IMR-90 (cell line): ENCODE measurements at regions not wholly inside any gene's neighbourhood (a gene's known extent, or its start where the extent isn't known, plus 50 kb on each side); places are given as distances from the start of the nearest gene placed in this dataset.
A peak's percentile ranks its signal among the peaks of the same experiment; 100 is the strongest.

Experiments used
- ATAC-seq: fragments of 200-7000 bp; cut with Tn5 transposase; 2 replicates; pipeline ENCODE4 v1.9.1; 2020; ENCODE audit warnings: low read depth, mild to moderate bottlenecking, moderate library complexity
- BruUV-seq: library from RNA; stranded (reverse); fragments of 400-500 nt; replicated peaks from 2 replicates; lab custom pipeline; 2021; lab: Mats Ljungman, UMichigan
- CTCF ChIA-PET: fragments of 300-600 bp; formaldehyde crosslinking; extraction: SDS; loops from one replicate; lab custom pipeline; 2021; ENCODE audit warnings: antibody characterized with exemption; lab: Yijun Ruan, JAX
- POLR2A ChIA-PET: fragments of 300-600 bp; sonication (Branson Sonifier 250); formaldehyde crosslinking; loops from one replicate; lab custom pipeline; 2022; ENCODE audit warnings: antibody characterized with exemption; ENCODE audit not compliant: unreplicated experiment; lab: Charles Lee
- DNase-seq: peaks from one replicate; pipeline ENCODE4 v3.0.0; 2013
- H2AFZ ChIP-seq: replicated peaks from 2 replicates; pipeline ENCODE3; 2013; ENCODE audit warnings: low read length, mild to moderate bottlenecking; ENCODE audit not compliant: poor library complexity
- H2AK5ac ChIP-seq: 2 replicates; pipeline ENCODE4 v1.6.1; 2013; ENCODE audit warnings: low read depth, low read length, inconsistent platforms
- H2AK9ac ChIP-seq: replicated peaks from 2 replicates; pipeline ENCODE3; 2013; ENCODE audit warnings: mild to moderate bottlenecking, low read depth, low read length, moderate library complexity; ENCODE audit not compliant: poor library complexity
- H2BK120ac ChIP-seq: 2 replicates; pipeline ENCODE4 v1.6.1; 2013; ENCODE audit warnings: low read depth, low read length, inconsistent platforms
- H2BK15ac ChIP-seq: 3 replicates; pipeline ENCODE4 v1.6.1; 2013; ENCODE audit warnings: low read depth, low read length, inconsistent platforms
- H2BK20ac ChIP-seq: 2 replicates; pipeline ENCODE4 v1.6.1; 2013; ENCODE audit warnings: low read depth, mild to moderate bottlenecking, inconsistent platforms, low read length, moderate library complexity
- H2BK5ac ChIP-seq: 2 replicates; pipeline ENCODE4 v1.6.1; 2013; ENCODE audit warnings: mild to moderate bottlenecking, low read depth, low read length, inconsistent platforms; ENCODE audit not compliant: poor library complexity, severe bottlenecking
- H3K14ac ChIP-seq: replicated peaks from 2 replicates; pipeline ENCODE4 v1.6.1; 2013; ENCODE audit warnings: low read depth, low read length, inconsistent platforms
- H3K18ac ChIP-seq: 2 replicates; pipeline ENCODE4 v1.6.1; 2013; ENCODE audit warnings: low read depth, low read length, control low read depth
- H3K23ac ChIP-seq: 2 replicates; pipeline ENCODE4 v1.6.1; 2013; ENCODE audit warnings: low read depth, low read length, inconsistent platforms
- H3K27ac ChIP-seq: 2 replicates; pipeline ENCODE4 v1.5.1; 2013; ENCODE audit warnings: mild to moderate bottlenecking, control low read depth, low read length; ENCODE audit not compliant: insufficient read depth
- H3K27me3 ChIP-seq: 2 replicates; pipeline ENCODE4 v1.6.1; 2013; ENCODE audit warnings: low read length; ENCODE audit not compliant: control insufficient read depth, insufficient read depth
- H3K36me3 ChIP-seq: 2 replicates; pipeline ENCODE4 v1.6.1; 2013; ENCODE audit warnings: low read length, mixed read lengths; ENCODE audit not compliant: control insufficient read depth, insufficient read depth
- H3K4ac ChIP-seq: 2 replicates; pipeline ENCODE4 v1.6.1; 2013; ENCODE audit warnings: low read depth, low read length, inconsistent platforms
- H3K4me1 ChIP-seq: 2 replicates; pipeline ENCODE4 v1.6.1; 2013; ENCODE audit warnings: low read length, mixed read lengths; ENCODE audit not compliant: control insufficient read depth, insufficient read depth
- H3K4me2 ChIP-seq: 2 replicates; pipeline ENCODE4 v1.6.1; 2013; ENCODE audit warnings: low read depth, mild to moderate bottlenecking, control low read depth, low read length, moderate library complexity
- H3K4me3 ChIP-seq: 2 replicates; pipeline ENCODE4 v1.5.1; 2013; ENCODE audit warnings: low read depth, mild to moderate bottlenecking, control low read depth, low read length, moderate library complexity; ENCODE audit not compliant: insufficient read depth
- H3K56ac ChIP-seq: 2 replicates; pipeline ENCODE4 v1.6.1; 2013; ENCODE audit warnings: low read length, inconsistent platforms; ENCODE audit not compliant: insufficient read depth; ENCODE audit errors: extremely low read depth
- H3K79me1 ChIP-seq, 2 experiments: 2 replicates each; pipeline ENCODE4 v1.6.1; 2013; ENCODE audit warnings: low read length in 2 of 2, inconsistent platforms in 1 of 2, low read depth in 1 of 2
- H3K9ac ChIP-seq: 2 replicates; pipeline ENCODE4 v1.6.1; 2013; ENCODE audit warnings: low read depth, low read length, control low read depth
- H3K9me1 ChIP-seq: 2 replicates; pipeline ENCODE4 v1.6.1; 2013; ENCODE audit warnings: low read length, inconsistent platforms; ENCODE audit not compliant: insufficient read depth
- H3K9me3 ChIP-seq: 2 replicates; pipeline ENCODE4 v1.6.1; 2013; ENCODE audit warnings: low read length; ENCODE audit not compliant: control insufficient read depth, insufficient read depth
- H4K20me1 ChIP-seq: 2 replicates; pipeline ENCODE4 v1.6.1; 2013; ENCODE audit warnings: low read length, inconsistent platforms; ENCODE audit not compliant: insufficient read depth
- H4K5ac ChIP-seq: 2 replicates; pipeline ENCODE4 v1.6.1; 2013; ENCODE audit warnings: mild to moderate bottlenecking, low read depth, low read length, control low read depth
- H4K8ac ChIP-seq, 2 experiments: 2 replicates each; pipeline ENCODE4 v1.6.1; 2013; ENCODE audit warnings: low read depth in 2 of 2, low read length in 2 of 2, control low read depth in 1 of 2, inconsistent platforms in 1 of 2
- H4K91ac ChIP-seq: 2 replicates; pipeline ENCODE4 v1.6.1; 2013; ENCODE audit warnings: low read depth, low read length, inconsistent platforms; ENCODE audit not compliant: insufficient read depth
- MAFK ChIP-seq: IDR thresholded peaks from 2 replicates; pipeline ENCODE4 v1.6.1; 2012; ENCODE audit warnings: low read depth, low read length, improper control_type of control experiment
- MAZ ChIP-seq: IDR thresholded peaks from 2 replicates; pipeline ENCODE4 v1.6.1; 2012; ENCODE audit warnings: low read depth, mild to moderate bottlenecking, low read length, improper control_type of control experiment, moderate library complexity, borderline replicate concordance
- MXI1 ChIP-seq: IDR thresholded peaks from 2 replicates; pipeline ENCODE4 v1.6.1; 2012; ENCODE audit warnings: low read depth, mild to moderate bottlenecking, low read length, moderate library complexity, borderline replicate concordance
- NFE2L2 ChIP-seq: fragments of 150-350 bp; IDR thresholded peaks from 2 replicates; pipeline ENCODE4 v1.6.1; 2016; ENCODE audit warnings: low read depth, mild to moderate bottlenecking, low read length
- RAD21 ChIP-seq: IDR thresholded peaks from 2 replicates; pipeline ENCODE4 v1.6.1; 2012; ENCODE audit warnings: low read length, improper control_type of control experiment
- RCOR1 ChIP-seq: IDR thresholded peaks from 2 replicates; pipeline ENCODE4 v1.6.1; 2012; ENCODE audit warnings: mild to moderate bottlenecking, low read length, improper control_type of control experiment; ENCODE audit not compliant: insufficient replicate concordance
- RFX5 ChIP-seq: IDR thresholded peaks from 2 replicates; pipeline ENCODE4 v1.8.0; 2012; ENCODE audit warnings: low read depth, mild to moderate bottlenecking, low read length, moderate library complexity
- WGBS, 2 experiments: methylation state at CpG; one replicate each; pipeline versions ENCODE4 v1.1.5 to v1.1.7; 2013; ENCODE audit warnings: missing lambda C conversion rate in 2 of 2; ENCODE audit not compliant: insufficient read length in 1 of 2; ENCODE audit errors: extremely low coverage in 2 of 2; 5-methylcytosine and 5-hydroxymethylcytosine counted together
- dilution Hi-C: fragments of 300-500 bp; cut with HindIII; formaldehyde crosslinking; loops from one replicate; pipeline ENCODE4 v1.14.3; 2018; ENCODE audit warnings: low sequenced_read_pairs; ENCODE audit not compliant: unreplicated experiment
- in situ Hi-C: fragments of 300-500 bp; cut with MboI; formaldehyde crosslinking; loops from 3 replicates; pipeline ENCODE4 v1.14.3; 2019; ENCODE audit warnings: low sequenced_read_pairs, inconsistent platforms, mixed read lengths
- intact Hi-C: fragments of 100-400 bp; cut with micrococcal nuclease; formaldehyde crosslinking; loops from 2 replicates; pipeline ENCODE4 v1.10.0; 2022
- TF ChIP-seq, protein P1 (sequence below): fragments of 150-350 bp; IDR thresholded peaks from 2 replicates; pipeline ENCODE4 v1.6.1; 2017; ENCODE audit warnings: mild to moderate bottlenecking, antibody characterized with exemption, low read length, low read depth
- TF ChIP-seq, protein P2 (sequence below): fragments of 150-350 bp; IDR thresholded peaks from 2 replicates; pipeline ENCODE4 v1.6.1; 2016; ENCODE audit warnings: low read depth, mild to moderate bottlenecking, low read length, moderate library complexity, borderline replicate concordance

DNA sequence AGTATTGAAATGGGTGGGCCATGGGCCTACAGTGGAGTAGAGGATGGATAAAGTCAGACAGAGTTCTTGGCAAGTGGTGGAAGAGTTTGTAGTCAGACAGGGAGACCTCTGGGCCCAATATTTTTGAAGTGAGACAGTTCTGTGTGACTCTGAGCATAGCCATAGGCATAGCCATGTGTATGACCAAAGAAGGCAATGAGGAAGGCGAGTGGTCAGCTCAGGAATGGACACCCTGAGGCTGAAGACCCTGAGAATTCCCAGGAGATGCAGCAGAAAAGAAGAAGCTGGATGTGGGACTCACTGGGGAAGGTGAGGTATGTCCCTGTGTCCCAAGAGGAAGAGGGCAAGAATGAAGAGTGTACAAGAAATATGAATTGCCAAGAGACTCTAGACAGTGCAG is 210.6 kb upstream of the IRF2BP2 start:
- Histone ChIP-seq H3K27ac (no peak overlapping the region), H2AFZ (no peak overlapping the region), H2AK5ac (no peak overlapping the region), H3K36me3 (no peaks in the 10 kb centered on the region), H3K4me1 (no peaks in the 10 kb centered on the region), H4K8ac (no peak overlapping the region), H3K23ac (no peak overlapping the region), H3K14ac (no peak overlapping the region), H4K20me1 (no peaks in the 10 kb centered on the region), H3K18ac (no peak overlapping the region), H3K4ac (no peak overlapping the region), H2BK120ac (no peak overlapping the region), H3K9me3 (no peaks in the 10 kb centered on the region), H3K27me3 (no peaks in the 10 kb centered on the region), H4K91ac (no peak overlapping the region), H2BK15ac (0 out of 3 replicates have a peak overlapping the region, but pooled peaks have one; percentile 0), H3K9me1 (no peaks in the 10 kb centered on the region), H2BK5ac (no peak overlapping the region), H3K79me1 (no peaks in the 10 kb centered on the region), H2BK20ac (no peak overlapping the region), H3K9ac (no peak overlapping the region), H4K5ac (no peak overlapping the region), H3K56ac (no peak overlapping the region), H2AK9ac (no peak overlapping the region), H3K4me2 (no peak overlapping the region), H3K4me3 (no peak overlapping the region)
- DNase-seq, result no peak
- no peak for ATAC-seq
- dilution Hi-C loops, result no loop called here
- intact Hi-C loops, result no loop called here
- ChIA-PET CTCF (interaction anchor here (0.9 kb wide), 1 partner anchor 19 kb away, joined by 3 read pairs; no protein-coding TSS in a partner anchor), POLR2A (no interaction called here)
- no TSS peak for BruUV-seq
- TF ChIP-seq MAFK (no peak), MAZ (no peak), RAD21 (no peak), RFX5 (no peak), NFE2L2 (no peak), RCOR1 (no peak), MXI1 (no peak)
- TF ChIP-seq, protein P1, sequence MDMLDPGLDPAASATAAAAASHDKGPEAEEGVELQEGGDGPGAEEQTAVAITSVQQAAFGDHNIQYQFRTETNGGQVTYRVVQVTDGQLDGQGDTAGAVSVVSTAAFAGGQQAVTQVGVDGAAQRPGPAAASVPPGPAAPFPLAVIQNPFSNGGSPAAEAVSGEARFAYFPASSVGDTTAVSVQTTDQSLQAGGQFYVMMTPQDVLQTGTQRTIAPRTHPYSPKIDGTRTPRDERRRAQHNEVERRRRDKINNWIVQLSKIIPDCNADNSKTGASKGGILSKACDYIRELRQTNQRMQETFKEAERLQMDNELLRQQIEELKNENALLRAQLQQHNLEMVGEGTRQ, result no peak
- TF ChIP-seq, protein P2, sequence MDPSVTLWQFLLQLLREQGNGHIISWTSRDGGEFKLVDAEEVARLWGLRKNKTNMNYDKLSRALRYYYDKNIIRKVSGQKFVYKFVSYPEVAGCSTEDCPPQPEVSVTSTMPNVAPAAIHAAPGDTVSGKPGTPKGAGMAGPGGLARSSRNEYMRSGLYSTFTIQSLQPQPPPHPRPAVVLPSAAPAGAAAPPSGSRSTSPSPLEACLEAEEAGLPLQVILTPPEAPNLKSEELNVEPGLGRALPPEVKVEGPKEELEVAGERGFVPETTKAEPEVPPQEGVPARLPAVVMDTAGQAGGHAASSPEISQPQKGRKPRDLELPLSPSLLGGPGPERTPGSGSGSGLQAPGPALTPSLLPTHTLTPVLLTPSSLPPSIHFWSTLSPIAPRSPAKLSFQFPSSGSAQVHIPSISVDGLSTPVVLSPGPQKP, result no peak
- in situ Hi-C loops, result no loop called here
- 50% methylated on average over 1 of the region's 1 CpG; no CpG with 5 or more reads in 1 of the 2 experiments for WGBS, 2 experiments
